Neuronal stem cell (in vitro differentiated cells): ENCODE measurements at regions not wholly inside any gene's neighbourhood (a gene's known extent, or its start where the extent isn't known, plus 50 kb on each side); places are given as distances from the start of the nearest gene placed in this dataset.

Experiments
- DNase-seq: peaks from one replicate; pipeline ENCODE4 v3.0.0-alpha.2; 2013; ENCODE audit warnings: low spot score
- H2AFZ ChIP-seq: one replicate; pipeline ENCODE4 v1.6.1; 2013; ENCODE audit warnings: mild to moderate bottlenecking, low read length, inconsistent platforms
- H2AK5ac ChIP-seq: 2 replicates; pipeline ENCODE4 v1.6.1; 2013; ENCODE audit warnings: low read depth, mild to moderate bottlenecking, inconsistent platforms, low read length, moderate library complexity, mixed read lengths
- H2BK120ac ChIP-seq: 2 replicates; pipeline ENCODE4 v1.6.1; 2013; ENCODE audit warnings: low read depth, mild to moderate bottlenecking, inconsistent platforms, low read length, moderate library complexity, mixed read lengths
- H2BK12ac ChIP-seq: one replicate; pipeline ENCODE4 v1.6.1; 2013; ENCODE audit warnings: low read length, inconsistent platforms
- H2BK15ac ChIP-seq: 2 replicates; pipeline ENCODE4 v1.6.1; 2013; ENCODE audit warnings: mild to moderate bottlenecking, low read length, inconsistent platforms, mixed read lengths
- H2BK5ac ChIP-seq: one replicate; pipeline ENCODE4 v1.6.1; 2013; ENCODE audit warnings: inconsistent platforms, mild to moderate bottlenecking, low read length, moderate library complexity
- H3K14ac ChIP-seq: one replicate; pipeline ENCODE4 v1.6.1; 2013; ENCODE audit warnings: low read length, inconsistent platforms
- H3K18ac ChIP-seq: 2 replicates; pipeline ENCODE4 v1.6.1; 2013; ENCODE audit warnings: low read length, inconsistent platforms
- H3K23ac ChIP-seq: 2 replicates; pipeline ENCODE4 v1.6.1; 2013; ENCODE audit warnings: low read depth, mild to moderate bottlenecking, mixed read lengths, low read length, inconsistent platforms; ENCODE audit not compliant: poor library complexity
- H3K27ac ChIP-seq: replicated peaks from 3 replicates; pipeline ENCODE4 v1.5.1; 2013; ENCODE audit warnings: low read length, inconsistent platforms
- H3K27me3 ChIP-seq, 3 experiments: 2 replicates each; pipeline ENCODE4 v1.6.1; 2013; ENCODE audit warnings: low read length in 3 of 3, mild to moderate bottlenecking in 2 of 3, inconsistent platforms in 1 of 3, low read depth in 1 of 3, mixed read lengths in 1 of 3, moderate library complexity in 1 of 3; ENCODE audit not compliant: control insufficient read depth in 3 of 3, insufficient read depth in 3 of 3
- H3K36me3 ChIP-seq, 2 donors: replicated peaks in 1 of 2; 2 replicates each; pipeline ENCODE4 v1.6.1; 2013; ENCODE audit warnings: low read length in 2 of 2; ENCODE audit not compliant: control insufficient read depth in 2 of 2, insufficient read depth in 2 of 2
- H3K4ac ChIP-seq: 2 replicates; pipeline ENCODE4 v1.6.1; 2013; ENCODE audit warnings: inconsistent platforms, mild to moderate bottlenecking, low read length, moderate library complexity
- H3K4me1 ChIP-seq, 2 donors: 1 replicate in 1 of 2; 2 replicates in 1 of 2; pipeline ENCODE4 v1.6.1; 2013; ENCODE audit warnings: low read length in 2 of 2, low read depth in 1 of 2; ENCODE audit not compliant: control insufficient read depth in 2 of 2, insufficient read depth in 1 of 2
- H3K4me2 ChIP-seq: one replicate; pipeline ENCODE4 v1.6.1; 2013; ENCODE audit warnings: mild to moderate bottlenecking, low read length, inconsistent platforms; ENCODE audit not compliant: insufficient read depth, poor library complexity, severe bottlenecking
- H3K4me3 ChIP-seq, 2 donors: 2 replicates each; pipeline ENCODE4 v1.5.1; 2013; ENCODE audit warnings: low read length in 2 of 2, mild to moderate bottlenecking in 2 of 2, inconsistent platforms in 1 of 2, moderate library complexity in 1 of 2
- H3K79me1 ChIP-seq: one replicate; pipeline ENCODE4 v1.6.1; 2013; ENCODE audit warnings: low read depth, mild to moderate bottlenecking, inconsistent platforms, low read length, moderate library complexity
- H3K9ac ChIP-seq: one replicate; pipeline ENCODE4 v1.6.1; 2013; ENCODE audit warnings: mild to moderate bottlenecking, low read depth, low read length, inconsistent platforms; ENCODE audit not compliant: poor library complexity
- H3K9me3 ChIP-seq, 2 donors: replicated peaks in 1 of 2; 2 replicates each; pipeline versions ENCODE3 to v1.6.1; 2013; ENCODE audit warnings: low read length in 2 of 2, mild to moderate bottlenecking in 2 of 2, inconsistent platforms in 1 of 2, low read depth in 1 of 2, mixed read lengths in 1 of 2, moderate library complexity in 1 of 2; ENCODE audit not compliant: control insufficient read depth in 2 of 2, insufficient read depth in 1 of 2
- H4K8ac ChIP-seq: one replicate; pipeline ENCODE4 v1.6.1; 2013; ENCODE audit warnings: low read depth, mild to moderate bottlenecking, inconsistent platforms, low read length, moderate library complexity
- H4K91ac ChIP-seq: one replicate; pipeline ENCODE4 v1.6.1; 2013; ENCODE audit warnings: low read length, low read depth, mild to moderate bottlenecking, inconsistent platforms; ENCODE audit not compliant: poor library complexity
- WGBS, 2 donors: extraction: QIAGEN DNeasy Blood & Tissue Kit; methylation state at CpG; one replicate each; pipeline ENCODE4 v1.1.7; 2013; ENCODE audit warnings: missing lambda C conversion rate in 2 of 2, mixed read lengths in 1 of 2; ENCODE audit not compliant: insufficient read length in 2 of 2, insufficient replicate concordance in 1 of 2; ENCODE audit errors: extremely low coverage in 2 of 2; 5-methylcytosine and 5-hydroxymethylcytosine counted together

GRCh38 chr11:122004446-122004845 lies 111.6 kb downstream of the BLID start:
- DNase-seq = no peak
- Histone ChIP-seq H3K4me1 (no peaks in the 10 kb centered on the region), H3K14ac (no peak overlapping the region), H2BK12ac (no peak overlapping the region), H4K91ac (no peak overlapping the region), H2BK15ac (no peak overlapping the region), H3K9me3 (no peaks in the 10 kb centered on the region), H3K4me3 (no peak overlapping the region), H2BK5ac (no peak overlapping the region), H3K27ac (no peak overlapping the region), H3K27me3 (no peaks in the 10 kb centered on the region), H3K4me2 (no peak overlapping the region), H2AFZ (no peak overlapping the region), H3K23ac (no peak overlapping the region), H4K8ac (no peak overlapping the region), H3K79me1 (no peaks in the 10 kb centered on the region), H2AK5ac (no peak overlapping the region), H3K18ac (no peak overlapping the region), H3K4ac (no peak overlapping the region), H2BK120ac (no peak overlapping the region), H3K9ac (no peak overlapping the region), H3K36me3 (no peaks in the 10 kb centered on the region)
- no CpG with 5 or more reads among the region's 1 CpG for WGBS, 2 donors

- Histone ChIP-seq H3K9me3 (no peaks in the 10 kb centered on the region), H3K4me1 (no peaks in the 10 kb centered on the region), H3K14ac (no peak overlapping the region), H2AFZ (no peak overlapping the region), H2BK15ac (no peak overlapping the region), H3K4me3 (no peak overlapping the region), H3K23ac (no peak overlapping the region), H3K27me3 (no peaks in the 10 kb centered on the region), H2BK120ac (no peak overlapping the region), H3K9ac (no peak overlapping the region), H3K79me1 (no peaks in the 10 kb centered on the region), H3K4ac (no peak overlapping the region), H3K36me3 (no peaks in the 10 kb centered on the region), H4K8ac (no peak overlapping the region), H3K4me2 (no peak overlapping the region), H4K91ac (no peak overlapping the region), H2BK12ac (no peak overlapping the region), H2AK5ac (no peak overlapping the region), H3K27ac (no peak overlapping the region), H3K18ac (no peak overlapping the region), H2BK5ac (no peak overlapping the region)
- no peak for DNase-seq
- no CpG with 5 or more reads among the region's 1 CpG for WGBS, 2 donors
Observed at GRCh38 chr11:122002926-122003325, 113.1 kb downstream of the BLID start.

DNA sequence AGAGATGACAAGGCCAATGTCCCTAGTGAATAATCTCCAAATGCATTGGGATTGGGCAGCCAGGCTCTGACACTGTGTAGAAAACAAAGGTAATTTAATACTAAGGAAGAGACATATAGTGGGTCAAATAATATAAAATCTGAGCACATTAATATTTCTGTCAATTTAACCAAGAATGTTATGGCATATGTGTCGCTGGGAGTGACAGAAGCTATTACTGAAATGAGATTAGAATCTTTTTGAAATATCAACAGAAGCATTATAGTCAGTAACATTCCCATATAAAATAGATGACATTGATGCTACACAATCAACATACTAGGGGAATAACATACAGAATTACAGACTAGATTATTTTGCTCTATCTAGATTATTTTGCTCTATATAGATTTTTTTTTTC lies 114.0 kb downstream of the BLID start:
- no peak overlapping the region for H3K4ac ChIP-seq
- H3K4me3 ChIP-seq = no peak overlapping the region

GRCh38 chr11:121999651-122000050 lies 116.4 kb downstream of the BLID start:
- H3K27me3 ChIP-seq = no peaks in the 10 kb centered on the region
- no peak overlapping the region for H3K4ac ChIP-seq
- no peak overlapping the region for H2BK15ac ChIP-seq
- H2AFZ ChIP-seq = no peak overlapping the region
- H3K4me1 ChIP-seq = no peaks in the 10 kb centered on the region
- no peaks in the 10 kb centered on the region for H3K9me3 ChIP-seq
- no peaks in the 10 kb centered on the region for H3K36me3 ChIP-seq
- H2BK120ac ChIP-seq = no peak overlapping the region
- no peaks in the 10 kb centered on the region for H3K79me1 ChIP-seq
- no peak overlapping the region for H2BK5ac ChIP-seq
- no peak overlapping the region for H3K9ac ChIP-seq
- no peak overlapping the region for H3K23ac ChIP-seq
- H4K91ac ChIP-seq = no peak overlapping the region
- H2AK5ac ChIP-seq = no peak overlapping the region
- H3K14ac ChIP-seq = no peak overlapping the region
- no peak overlapping the region for H2BK12ac ChIP-seq
- no peak overlapping the region for H3K4me2 ChIP-seq
- H3K27ac ChIP-seq = no peak overlapping the region
- no peak overlapping the region for H3K4me3 ChIP-seq
- no peak overlapping the region for H4K8ac ChIP-seq
- no peak overlapping the region for H3K18ac ChIP-seq
- DNase-seq = no peak
- WGBS, 2 donors = no CpG with 5 or more reads among the region's 2 CpGs

More for the DNA sequence above, 114.0 kb downstream of the BLID start:
- Histone ChIP-seq H3K27me3 (no peaks in the 10 kb centered on the region), H3K14ac (no peak overlapping the region), H3K9me3 (no peaks in the 10 kb centered on the region), H2BK12ac (no peak overlapping the region), H3K36me3 (no peaks in the 10 kb centered on the region), H2AK5ac (no peak overlapping the region), H4K91ac (no peak overlapping the region), H3K18ac (no peak overlapping the region), H3K23ac (no peak overlapping the region), H2AFZ (no peak overlapping the region), H3K79me1 (no peaks in the 10 kb centered on the region), H3K4me2 (no peak overlapping the region), H3K4me1 (no peaks in the 10 kb centered on the region), H3K9ac (no peak overlapping the region), H3K27ac (no peak overlapping the region), H2BK15ac (no peak overlapping the region), H2BK120ac (no peak overlapping the region), H4K8ac (no peak overlapping the region), H2BK5ac (no peak overlapping the region)
- DNase-seq = no peak
- WGBS, 2 donors = no CpG with 5 or more reads among the region's 1 CpG
